IPS-15b (cell line): ENCODE measurements at regions not wholly inside any gene's neighbourhood (a gene's known extent, or its start where the extent isn't known, plus 50 kb on each side); places are given as distances from the start of the nearest gene placed in this dataset.

Experiments used
- H3K27me3 ChIP-seq: one replicate; pipeline ENCODE4 v1.6.1; 2013; ENCODE audit warnings: low read length; ENCODE audit not compliant: control insufficient read depth, insufficient read depth
- H3K36me3 ChIP-seq: one replicate; pipeline ENCODE4 v1.6.1; 2013; ENCODE audit warnings: low read length; ENCODE audit not compliant: control insufficient read depth, insufficient read depth
- H3K4me1 ChIP-seq: one replicate; pipeline ENCODE4 v1.6.1; 2013; ENCODE audit warnings: mild to moderate bottlenecking, low read length; ENCODE audit not compliant: control insufficient read depth, insufficient read depth
- H3K4me3 ChIP-seq: one replicate; pipeline ENCODE4 v1.5.1; 2013; ENCODE audit warnings: low read depth, low read length
- H3K9ac ChIP-seq: one replicate; pipeline ENCODE4 v1.6.1; 2013; ENCODE audit warnings: low read depth, mild to moderate bottlenecking, low read length
- H3K9me3 ChIP-seq: one replicate; pipeline ENCODE4 v1.6.1; 2013; ENCODE audit warnings: mild to moderate bottlenecking, low read length; ENCODE audit not compliant: control insufficient read depth, insufficient read depth

DNA sequence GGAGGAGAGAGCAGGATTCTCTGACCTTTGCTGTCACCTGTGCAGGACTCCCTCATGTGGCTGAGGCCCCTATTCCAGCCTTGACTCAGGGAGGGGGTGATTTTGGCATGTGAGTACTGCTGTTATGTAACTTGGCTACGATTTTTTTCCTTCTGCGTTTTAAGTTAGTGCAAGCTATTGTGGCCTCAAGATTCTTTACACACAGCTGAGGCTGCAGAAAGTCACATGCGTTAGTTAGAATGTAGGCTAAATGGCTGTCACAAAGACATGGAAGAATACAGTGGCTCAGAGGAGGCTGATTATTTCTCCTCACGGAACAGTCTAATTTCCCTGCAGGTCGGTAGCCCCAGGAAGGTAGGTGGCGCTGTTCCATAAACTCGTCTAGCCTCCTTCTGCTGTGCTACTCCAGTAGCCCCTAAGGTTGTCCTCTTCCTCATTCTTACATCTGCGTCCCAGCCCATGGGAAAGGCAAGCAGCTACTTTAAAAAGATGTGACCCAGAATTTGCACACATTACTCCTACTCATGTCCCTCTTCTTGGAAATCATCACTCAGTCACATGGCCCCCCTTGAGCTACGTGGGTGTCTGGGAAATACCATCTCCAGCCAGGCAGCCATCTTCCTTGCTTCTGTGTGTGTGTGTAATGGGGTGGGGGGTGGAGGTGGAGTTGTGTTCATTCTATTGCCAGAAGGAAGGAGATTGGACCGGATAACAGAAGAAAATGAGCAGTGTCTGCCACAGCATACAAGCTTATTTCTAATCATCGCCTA is 486.6 kb downstream of the CCDC171 start:
- Histone ChIP-seq H3K36me3 (no peaks in the 10 kb centered on the region), H3K4me3 (no peak overlapping the region), H3K9ac (no peak overlapping the region), H3K4me1 (peaks cover 11% of the 10 kb centered on the region), H3K27me3 (no peaks in the 10 kb centered on the region), H3K9me3 (no peaks in the 10 kb centered on the region)

- no peak overlapping the region for H3K9ac ChIP-seq
- H3K36me3 ChIP-seq = no peaks in the 10 kb centered on the region
- H3K4me3 ChIP-seq = no peak overlapping the region
Observed at GRCh38 chr9:16039988-16040761, 487.3 kb downstream of the CCDC171 start.

GRCh38 chr9:16043756-16044578 is 491.1 kb downstream of the CCDC171 start:
- no peaks in the 10 kb centered on the region for H3K9me3 ChIP-seq
- H3K27me3 ChIP-seq = no peaks in the 10 kb centered on the region

More at GRCh38 chr9:16039988-16040761, 487.3 kb downstream of the CCDC171 start:
- Histone ChIP-seq H3K27me3 (no peaks in the 10 kb centered on the region), H3K4me1 (peaks cover 11% of the 10 kb centered on the region), H3K9me3 (no peaks in the 10 kb centered on the region)

GRCh38 chr9:16044579-16044881 is 491.7 kb downstream of the CCDC171 start:
- Histone ChIP-seq H3K9ac (no peak overlapping the region), H3K4me1 (peaks cover 7% of the 10 kb centered on the region), H3K36me3 (no peaks in the 10 kb centered on the region), H3K9me3 (no peaks in the 10 kb centered on the region), H3K4me3 (no peak overlapping the region), H3K27me3 (no peaks in the 10 kb centered on the region)

More at GRCh38 chr9:16043756-16044578, 491.1 kb downstream of the CCDC171 start:
- no peak overlapping the region for H3K9ac ChIP-seq
- no peak overlapping the region for H3K4me3 ChIP-seq
- H3K36me3 ChIP-seq = no peaks in the 10 kb centered on the region
- H3K4me1 ChIP-seq = peaks cover 11% of the 10 kb centered on the region

- Histone ChIP-seq H3K4me3 (no peak overlapping the region), H3K36me3 (no peaks in the 10 kb centered on the region), H3K27me3 (no peaks in the 10 kb centered on the region), H3K9me3 (no peaks in the 10 kb centered on the region), H3K4me1 (no peaks in the 10 kb centered on the region), H3K9ac (no peak overlapping the region)
Observed at GRCh38 chr9:16045651-16046280, 492.9 kb downstream of the CCDC171 start.

DNA sequence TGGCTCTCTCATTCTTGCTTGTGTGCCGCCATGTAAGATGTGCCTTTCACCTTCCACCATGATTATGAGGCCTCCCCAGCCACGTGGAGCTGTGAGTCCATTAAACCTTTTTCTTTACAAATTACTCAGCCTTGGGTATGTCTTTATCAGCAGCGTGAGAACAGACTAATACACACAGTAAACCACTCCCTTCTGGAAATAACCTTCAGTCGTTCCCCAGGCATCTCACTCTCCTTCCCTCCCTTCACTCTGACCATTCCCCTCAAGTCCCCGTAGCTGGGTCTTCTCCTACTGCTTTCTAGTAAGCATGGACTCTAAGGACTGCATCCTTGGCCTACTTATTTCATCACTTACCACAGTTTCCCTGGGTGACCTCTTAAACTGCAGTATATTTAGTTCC is 493.9 kb downstream of the CCDC171 start:
- Histone ChIP-seq H3K9me3 (no peaks in the 10 kb centered on the region), H3K36me3 (no peaks in the 10 kb centered on the region)

DNA sequence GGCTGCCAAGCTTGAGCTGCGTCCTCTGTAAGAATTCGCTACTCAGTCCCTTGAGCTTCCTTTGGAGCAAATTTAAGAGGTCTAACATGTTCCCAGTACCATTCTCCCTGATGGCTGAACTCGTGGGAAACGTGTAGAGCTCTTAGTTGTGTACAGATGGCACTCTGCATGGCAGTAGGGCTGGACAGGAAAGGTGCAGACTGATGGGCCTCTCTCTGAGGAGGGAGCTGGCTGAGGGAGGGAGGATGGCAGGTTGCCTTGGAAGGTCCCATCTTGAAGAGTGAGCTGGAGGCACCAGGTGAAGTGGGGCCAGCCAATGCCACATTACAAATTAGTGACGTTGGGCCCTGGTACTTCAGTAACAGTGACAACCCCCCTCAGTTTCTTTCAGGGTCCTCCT is 495.3 kb downstream of the CCDC171 start:
- H3K4me1 ChIP-seq = no peaks in the 10 kb centered on the region
- H3K36me3 ChIP-seq = no peaks in the 10 kb centered on the region
- H3K27me3 ChIP-seq = no peaks in the 10 kb centered on the region
- no peak overlapping the region for H3K4me3 ChIP-seq
- H3K9ac ChIP-seq = no peak overlapping the region
- H3K9me3 ChIP-seq = no peaks in the 10 kb centered on the region

More for the DNA sequence above, 493.9 kb downstream of the CCDC171 start:
- no peaks in the 10 kb centered on the region for H3K4me1 ChIP-seq
- no peaks in the 10 kb centered on the region for H3K27me3 ChIP-seq
- no peak overlapping the region for H3K4me3 ChIP-seq
- H3K9ac ChIP-seq = no peak overlapping the region

GRCh38 chr9:16052146-16052545 is 499.3 kb downstream of the CCDC171 start:
- H3K4me3 ChIP-seq = no peak overlapping the region
- no peaks in the 10 kb centered on the region for H3K4me1 ChIP-seq
- no peaks in the 10 kb centered on the region for H3K27me3 ChIP-seq
- H3K9ac ChIP-seq = no peak overlapping the region
- no peaks in the 10 kb centered on the region for H3K9me3 ChIP-seq
- no peaks in the 10 kb centered on the region for H3K36me3 ChIP-seq

GRCh38 chr9:16052757-16053530 is 500.1 kb downstream of the CCDC171 start:
- Histone ChIP-seq H3K36me3 (no peaks in the 10 kb centered on the region), H3K9ac (no peak overlapping the region), H3K4me3 (no peak overlapping the region), H3K27me3 (no peaks in the 10 kb centered on the region), H3K4me1 (no peaks in the 10 kb centered on the region), H3K9me3 (no peaks in the 10 kb centered on the region)

- no peak overlapping the region for H3K9ac ChIP-seq
- H3K4me1 ChIP-seq = peaks cover 8% of the 10 kb centered on the region
- no peaks in the 10 kb centered on the region for H3K27me3 ChIP-seq
- no peaks in the 10 kb centered on the region for H3K36me3 ChIP-seq
- H3K4me3 ChIP-seq = no peak overlapping the region
- no peaks in the 10 kb centered on the region for H3K9me3 ChIP-seq
Observed at GRCh38 chr9:16057541-16057940, 504.7 kb downstream of the CCDC171 start.

- Histone ChIP-seq H3K4me3 (no peak overlapping the region), H3K27me3 (no peaks in the 10 kb centered on the region), H3K36me3 (no peaks in the 10 kb centered on the region), H3K9me3 (no peaks in the 10 kb centered on the region), H3K4me1 (peaks cover 8% of the 10 kb centered on the region), H3K9ac (no peak overlapping the region)
Observed at GRCh38 chr9:16058131-16058549, 505.3 kb downstream of the CCDC171 start.
